Activated naive CD4-positive, alpha-beta T cell treated with anti-CD3 and anti-CD28 coated beads for 36 hours (primary cell): ENCODE measurements at regions not wholly inside any gene's neighbourhood (a gene's known extent, or its start where the extent isn't known, plus 50 kb on each side); places are given as distances from the start of the nearest gene placed in this dataset.

Source experiments
- CTCF ChIA-PET: fragments of 350-600 bp; sonication (Branson Sonifier 250); formaldehyde crosslinking; loops from one replicate; lab custom pipeline; 2021; ENCODE audit warnings: antibody characterized with exemption; lab: Charles Lee
- DNase-seq: peaks from one replicate; pipeline ENCODE4 v3.0.0-alpha.2; 2020
- H3K27ac Mint-ChIP-seq: one replicate; pipeline ENCODE4 v1.8.0; 2021; ENCODE audit warnings: mild to moderate bottlenecking, mixed read lengths
- H3K27me3 Mint-ChIP-seq: one replicate; pipeline ENCODE4 v1.8.0; 2021; ENCODE audit warnings: low read depth, mixed read lengths
- H3K36me3 Mint-ChIP-seq: one replicate; pipeline ENCODE4 v1.8.0; 2021; ENCODE audit warnings: low read depth, mixed read lengths
- H3K4me1 Mint-ChIP-seq: one replicate; pipeline ENCODE4 v1.8.0; 2021; ENCODE audit warnings: low read depth, mixed read lengths
- H3K4me3 Mint-ChIP-seq: one replicate; pipeline ENCODE4 v1.8.0; 2021; ENCODE audit warnings: mild to moderate bottlenecking, moderate library complexity, mixed read lengths
- H3K9me3 Mint-ChIP-seq: one replicate; pipeline ENCODE4 v1.8.0; 2021; ENCODE audit warnings: mixed read lengths
- intact Hi-C: fragments of 100-400 bp; cut with micrococcal nuclease; formaldehyde crosslinking; loops from one replicate; pipeline ENCODE4 v1.15.1; 2023

DNA sequence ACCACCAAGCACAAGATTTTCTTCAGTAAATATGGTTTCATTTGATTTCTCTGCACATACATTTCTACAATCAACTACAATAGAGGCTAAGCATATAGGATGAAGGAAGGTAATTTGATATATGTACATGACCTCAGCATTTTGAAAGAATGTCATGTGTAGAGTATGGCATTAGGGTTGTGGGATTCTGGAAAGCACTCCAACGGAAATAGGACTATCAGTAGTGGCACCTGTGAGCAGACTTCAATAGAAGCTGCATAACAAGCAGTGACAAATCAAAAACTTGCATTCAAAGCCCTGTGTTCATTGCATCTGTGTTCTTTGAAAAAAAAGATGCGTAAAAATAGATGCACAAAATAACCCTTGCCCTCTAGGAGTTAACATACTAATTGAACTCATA, 57.5 kb upstream of the EYA4 start:
- H3K9me3 Mint-ChIP-seq = peaks cover under 1% of the 10 kb centered on the region
- peaks cover 11% of the 10 kb centered on the region for H3K27me3 Mint-ChIP-seq
- DNase-seq = no peak
- CTCF ChIA-PET = interaction anchor here (0.6 kb wide), 1 partner anchor 10 kb away, joined by 3 read pairs; no protein-coding TSS in a partner anchor
- no peaks in the 10 kb centered on the region for H3K36me3 Mint-ChIP-seq
- H3K4me3 Mint-ChIP-seq = no peak overlapping the region
- intact Hi-C loops = loop anchor here (2.0 kb wide), 1 partner anchor 369 kb away; no protein-coding TSS in a partner anchor
- H3K4me1 Mint-ChIP-seq = no peaks in the 10 kb centered on the region
- no peak overlapping the region for H3K27ac Mint-ChIP-seq

DNA sequence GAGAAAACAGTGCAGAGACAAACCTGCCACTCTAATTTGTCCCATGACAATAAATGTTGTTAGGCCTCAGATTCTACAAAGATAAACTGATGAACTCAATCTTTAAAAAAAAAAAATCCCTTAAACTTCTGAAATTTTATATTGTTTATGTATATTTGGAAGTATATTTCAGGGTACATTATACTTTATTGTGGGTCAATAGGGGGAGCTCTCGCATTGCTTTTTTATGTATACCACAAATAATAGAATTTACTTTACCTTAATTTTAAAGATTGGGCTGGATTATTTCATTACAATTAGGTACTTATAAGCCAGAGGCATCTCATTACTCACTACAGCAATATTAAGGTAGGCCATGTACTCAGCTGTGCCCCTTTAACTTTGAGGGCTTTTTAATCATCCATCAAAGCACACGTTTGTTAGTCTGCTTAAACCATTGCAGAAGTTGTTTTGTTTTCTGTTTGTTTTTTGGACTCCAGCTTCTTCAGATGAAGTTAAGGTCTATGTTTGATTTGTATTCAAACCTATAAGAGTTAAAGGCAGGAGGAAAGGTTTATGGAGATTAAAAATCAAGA, 56.3 kb upstream of the EYA4 start:
- Mint-ChIP-seq H3K27ac (no peak overlapping the region), H3K36me3 (no peaks in the 10 kb centered on the region), H3K4me3 (no peak overlapping the region), H3K9me3 (no peaks in the 10 kb centered on the region), H3K4me1 (no peaks in the 10 kb centered on the region), H3K27me3 (peaks cover 11% of the 10 kb centered on the region)
- intact Hi-C loops = loop anchor here (1.0 to 2.0 kb wide), 2 partner anchors 368 to 731 kb away; no protein-coding TSS in a partner anchor
- CTCF ChIA-PET = interaction anchor here (0.7 to 1.6 kb wide), 6 partner anchors 10 to 731 kb away, joined by 3 to 9 read pairs (median 4); no protein-coding TSS in a partner anchor
- no peak for DNase-seq

GRCh38 chr6:133185731-133186130, 55.4 kb upstream of the EYA4 start:
- intact Hi-C loops = loop anchor here (1.0 to 2.0 kb wide), 2 partner anchors 367 to 731 kb away; no protein-coding TSS in a partner anchor
- peaks cover 11% of the 10 kb centered on the region for H3K27me3 Mint-ChIP-seq
- no peaks in the 10 kb centered on the region for H3K9me3 Mint-ChIP-seq
- CTCF ChIA-PET = interaction anchor here (1.1 to 1.6 kb wide), 4 partner anchors 23 to 730 kb away, joined by 3 to 9 read pairs (median 4); no protein-coding TSS in a partner anchor
- no peak for DNase-seq
- no peak overlapping the region for H3K4me3 Mint-ChIP-seq
- no peaks in the 10 kb centered on the region for H3K36me3 Mint-ChIP-seq
- H3K27ac Mint-ChIP-seq = no peak overlapping the region
- no peaks in the 10 kb centered on the region for H3K4me1 Mint-ChIP-seq

DNA sequence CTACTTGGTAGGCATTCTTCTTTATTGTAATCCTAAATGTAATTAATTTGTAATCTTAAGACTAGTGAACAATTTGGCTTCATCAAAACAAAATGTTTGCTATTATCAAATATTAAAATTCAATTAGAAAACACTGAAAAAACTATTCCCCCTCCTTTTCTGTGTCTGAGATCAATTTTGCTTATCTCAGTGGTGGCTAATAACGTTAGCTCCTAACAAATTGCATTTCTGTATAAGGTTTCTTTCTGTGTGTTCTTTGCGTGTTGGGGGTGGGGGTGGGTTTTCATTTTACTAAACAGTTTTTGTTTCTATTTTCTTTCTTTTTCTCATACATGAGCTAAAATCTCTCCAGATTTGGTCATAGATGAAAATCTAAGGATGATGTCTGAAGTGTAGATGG, 54.0 kb upstream of the EYA4 start:
- intact Hi-C loops = no loop called here
- Mint-ChIP-seq H3K27ac (no peak overlapping the region), H3K4me3 (no peak overlapping the region), H3K27me3 (peaks cover 11% of the 10 kb centered on the region), H3K36me3 (no peaks in the 10 kb centered on the region), H3K4me1 (no peaks in the 10 kb centered on the region), H3K9me3 (no peaks in the 10 kb centered on the region)
- no peak for DNase-seq
- CTCF ChIA-PET = interaction anchor here (1.0 kb wide), 1 partner anchor 14 kb away, joined by 3 read pairs; no protein-coding TSS in a partner anchor

- H3K9me3 Mint-ChIP-seq = no peaks in the 10 kb centered on the region
- CTCF ChIA-PET = interaction anchor here (0.8 to 1.0 kb wide), 2 partner anchors 15 to 22 kb away, joined by 3 to 4 read pairs; no protein-coding TSS in a partner anchor
- H3K36me3 Mint-ChIP-seq = no peaks in the 10 kb centered on the region
- intact Hi-C loops = no loop called here
- no peak for DNase-seq
- H3K4me3 Mint-ChIP-seq = no peak overlapping the region
- H3K4me1 Mint-ChIP-seq = no peaks in the 10 kb centered on the region
- H3K27ac Mint-ChIP-seq = no peak overlapping the region
- H3K27me3 Mint-ChIP-seq = peaks cover 11% of the 10 kb centered on the region
These were observed 53.3 kb upstream of the EYA4 start for GRCh38 chr6:133187657-133188453.

DNA sequence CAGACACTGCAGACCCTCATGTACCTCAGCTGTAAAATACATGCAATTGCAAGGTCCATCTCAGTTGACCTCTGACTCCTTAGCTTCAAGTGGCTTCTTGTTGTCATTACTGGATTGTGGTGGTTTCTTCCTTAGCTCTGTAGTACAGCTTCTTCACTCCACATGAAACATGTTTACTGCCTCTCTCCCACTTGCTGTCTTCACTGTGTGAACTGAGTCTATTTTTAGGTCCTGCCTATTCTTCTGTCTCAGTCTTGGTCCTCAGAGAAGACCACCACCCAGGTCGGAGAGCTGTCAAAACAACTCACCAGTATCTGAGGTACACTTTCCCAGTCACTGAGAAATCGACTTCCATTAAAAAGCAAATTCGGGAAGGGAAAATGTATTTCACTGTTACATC, 50.2 kb upstream of the EYA4 start:
- DNase-seq = no peak
- Mint-ChIP-seq H3K36me3 (no peaks in the 10 kb centered on the region), H3K4me3 (no peak overlapping the region), H3K4me1 (no peaks in the 10 kb centered on the region), H3K27ac (no peak overlapping the region), H3K27me3 (peaks cover 5% of the 10 kb centered on the region), H3K9me3 (no peaks in the 10 kb centered on the region)
- intact Hi-C loops = no loop called here
- CTCF ChIA-PET = no interaction called here

DNA sequence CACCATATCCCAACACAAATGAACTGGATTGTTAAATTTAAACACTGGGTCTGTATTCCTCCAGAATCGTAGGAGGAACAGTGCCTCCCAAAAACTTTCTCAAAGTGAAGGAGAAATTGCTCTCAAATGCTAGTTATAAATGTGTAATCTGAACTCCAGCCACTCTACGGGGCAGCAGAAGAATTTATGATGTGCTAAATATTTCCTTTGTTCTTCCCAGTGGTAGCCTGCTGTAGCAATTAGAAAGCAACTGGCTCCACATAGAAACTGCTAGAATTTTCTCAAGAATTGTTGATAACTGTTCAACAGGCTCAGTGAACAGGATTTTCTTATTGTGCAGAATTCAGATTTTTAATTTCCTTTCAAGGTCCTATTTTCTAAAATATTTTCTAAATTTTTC, 49.8 kb upstream of the EYA4 start:
- H3K4me3 Mint-ChIP-seq = no peak overlapping the region

More for the DNA sequence above, 49.8 kb upstream of the EYA4 start:
- Mint-ChIP-seq H3K36me3 (no peaks in the 10 kb centered on the region), H3K27me3 (peaks cover 5% of the 10 kb centered on the region), H3K27ac (no peak overlapping the region), H3K9me3 (no peaks in the 10 kb centered on the region), H3K4me1 (no peaks in the 10 kb centered on the region)
- no peak for DNase-seq
- CTCF ChIA-PET = no interaction called here
- intact Hi-C loops = no loop called here
